ENCODE measurements at regions not wholly inside any gene's neighbourhood (a gene's known extent, or its start where the extent isn't known, plus 50 kb on each side); places are given as distances from the start of the nearest gene placed in this dataset.

DNA sequence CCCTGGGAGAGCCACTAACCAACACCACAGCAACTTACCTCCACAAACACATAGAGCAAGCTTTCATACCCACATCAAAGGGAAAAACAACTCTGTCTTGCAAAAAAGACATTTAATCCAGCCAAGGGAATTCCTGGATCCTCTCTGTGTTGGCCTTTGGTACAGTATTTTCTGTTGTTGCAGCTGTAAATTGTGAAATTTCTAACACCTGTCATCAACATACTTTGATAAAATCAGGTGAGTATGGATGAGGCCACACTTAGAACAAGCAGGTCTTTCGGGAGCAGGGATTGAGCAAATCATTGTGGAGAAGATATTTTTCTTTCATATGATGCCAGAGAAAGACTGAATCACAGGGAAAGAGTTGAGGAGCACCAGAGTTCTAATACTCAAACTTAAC is 89.3 kb downstream of the SPTSSA start:
- Histone ChIP-seq H3K4me1 (no peaks in the 10 kb centered on the region), H3K4me3 (no peak overlapping the region), H3K27ac (no peak overlapping the region), H3K27me3 (no peaks in the 10 kb centered on the region), H3K36me3 (no peaks in the 10 kb centered on the region), H3K9me3 (no peaks in the 10 kb centered on the region)
- TF ChIP-seq, protein P1, sequence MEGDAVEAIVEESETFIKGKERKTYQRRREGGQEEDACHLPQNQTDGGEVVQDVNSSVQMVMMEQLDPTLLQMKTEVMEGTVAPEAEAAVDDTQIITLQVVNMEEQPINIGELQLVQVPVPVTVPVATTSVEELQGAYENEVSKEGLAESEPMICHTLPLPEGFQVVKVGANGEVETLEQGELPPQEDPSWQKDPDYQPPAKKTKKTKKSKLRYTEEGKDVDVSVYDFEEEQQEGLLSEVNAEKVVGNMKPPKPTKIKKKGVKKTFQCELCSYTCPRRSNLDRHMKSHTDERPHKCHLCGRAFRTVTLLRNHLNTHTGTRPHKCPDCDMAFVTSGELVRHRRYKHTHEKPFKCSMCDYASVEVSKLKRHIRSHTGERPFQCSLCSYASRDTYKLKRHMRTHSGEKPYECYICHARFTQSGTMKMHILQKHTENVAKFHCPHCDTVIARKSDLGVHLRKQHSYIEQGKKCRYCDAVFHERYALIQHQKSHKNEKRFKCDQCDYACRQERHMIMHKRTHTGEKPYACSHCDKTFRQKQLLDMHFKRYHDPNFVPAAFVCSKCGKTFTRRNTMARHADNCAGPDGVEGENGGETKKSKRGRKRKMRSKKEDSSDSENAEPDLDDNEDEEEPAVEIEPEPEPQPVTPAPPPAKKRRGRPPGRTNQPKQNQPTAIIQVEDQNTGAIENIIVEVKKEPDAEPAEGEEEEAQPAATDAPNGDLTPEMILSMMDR (IDR thresholded peaks at IDR 0.05): no peak
- DNase-seq (ENCODE audit: low spot score): no peak

DNA sequence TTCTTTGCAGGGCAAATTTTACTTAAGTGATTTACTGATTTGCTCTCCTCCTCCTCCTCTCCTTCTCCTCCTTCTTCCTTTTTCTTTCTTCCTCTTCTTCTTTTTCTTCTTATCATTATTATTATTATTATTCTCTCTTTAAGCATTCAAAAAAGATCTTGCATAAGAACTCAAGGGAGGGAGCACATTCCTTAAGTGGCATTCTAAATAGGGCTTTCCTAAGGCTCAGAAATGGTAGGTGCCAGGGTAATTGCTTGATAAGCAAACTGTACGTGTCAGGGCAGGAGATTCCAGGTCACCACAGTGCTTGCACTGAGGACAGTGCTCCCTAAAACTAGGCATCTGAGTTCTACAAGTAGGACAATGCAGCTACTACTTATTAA is 92.4 kb downstream of the SPTSSA start:
- TF ChIP-seq, protein P1 (IDR thresholded peaks at IDR 0.05): no peak
- no peaks in the 10 kb centered on the region for H3K36me3 ChIP-seq
- H3K27me3 ChIP-seq: no peaks in the 10 kb centered on the region
- H3K4me1 ChIP-seq: no peaks in the 10 kb centered on the region
- no peak overlapping the region for H3K4me3 ChIP-seq
- no peak for DNase-seq (ENCODE audit: low spot score)
- no peak overlapping the region for H3K27ac ChIP-seq
- H3K9me3 ChIP-seq: no peaks in the 10 kb centered on the region

DNA sequence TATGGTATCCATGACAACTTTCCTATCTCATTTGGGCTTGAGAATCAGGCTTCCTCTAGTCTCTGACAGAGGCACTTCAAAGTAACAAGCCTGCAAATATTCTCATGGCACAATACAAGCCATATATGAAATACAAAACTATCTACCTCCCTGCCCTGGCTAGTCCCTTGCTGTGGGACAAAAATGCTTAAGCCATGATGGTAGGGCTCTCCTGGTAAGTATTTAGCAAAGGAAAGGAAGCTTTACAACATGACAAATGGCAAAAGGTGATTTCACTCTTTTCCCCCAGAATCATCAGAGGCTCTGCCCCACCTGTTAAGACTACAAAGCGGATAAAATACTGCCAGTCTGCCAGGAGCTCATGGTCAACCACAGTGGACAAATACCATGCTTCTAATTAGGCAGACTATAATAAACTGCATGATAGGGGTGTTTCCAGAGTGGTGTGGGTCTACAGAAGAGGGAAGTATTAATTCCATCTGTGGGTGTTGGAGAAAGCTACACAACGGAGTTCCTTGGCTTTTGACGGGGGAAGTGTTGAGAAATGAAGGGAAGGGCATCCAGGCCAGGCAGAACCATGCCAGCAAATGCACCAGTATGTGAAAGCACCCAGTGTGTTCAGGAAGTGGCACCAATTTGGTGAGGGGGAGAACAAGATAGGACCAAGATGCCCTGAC is 92.9 kb downstream of the SPTSSA start:
- DNase-seq (ENCODE audit: low spot score): no peak
- TF ChIP-seq, protein P1 (IDR thresholded peaks at IDR 0.05): no peak
- H3K27ac ChIP-seq: no peak overlapping the region

DNA sequence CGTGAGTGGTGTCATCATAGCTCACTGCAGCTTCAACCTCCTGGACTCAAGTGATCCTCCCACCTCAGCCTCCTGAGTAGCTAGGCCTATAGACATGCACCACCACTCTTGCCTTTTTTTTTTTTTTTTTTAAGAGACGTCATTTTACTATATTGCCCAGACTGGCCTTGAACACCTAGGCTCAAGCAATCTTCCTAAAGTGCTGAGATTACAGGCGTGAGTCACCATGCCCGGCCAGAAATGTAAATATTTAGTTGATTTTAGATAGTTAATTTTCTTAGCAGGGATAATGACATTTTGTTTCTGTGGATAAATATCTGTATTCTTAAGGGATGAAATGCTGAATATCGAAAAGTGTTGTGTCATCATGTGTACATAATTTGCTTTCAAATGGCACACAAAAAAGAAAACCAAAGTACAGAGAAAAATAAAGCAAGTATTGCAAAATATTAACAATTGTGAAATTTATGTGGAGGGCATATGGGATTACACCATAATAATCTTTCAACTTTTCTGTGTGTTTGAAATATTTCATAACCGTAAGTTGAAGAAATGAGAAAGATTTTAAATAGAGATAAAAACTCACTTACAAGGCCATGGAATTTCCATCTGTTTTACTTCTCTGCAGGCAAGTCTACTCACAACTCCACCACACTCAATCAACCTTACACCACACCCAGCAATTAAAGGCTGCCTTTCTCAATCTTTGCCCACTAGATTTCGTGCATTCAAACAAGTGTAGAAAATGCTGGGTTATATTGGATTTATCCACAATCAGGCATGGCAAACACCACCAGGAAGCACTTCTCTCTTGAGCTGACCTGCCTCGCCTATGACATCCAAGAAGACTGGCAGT is 93.7 kb downstream of the SPTSSA start:
- no peak for DNase-seq (ENCODE audit: low spot score)

More for the DNA sequence above, 92.9 kb downstream of the SPTSSA start:
- Histone ChIP-seq H3K4me3 (no peak overlapping the region), H3K9me3 (no peaks in the 10 kb centered on the region), H3K4me1 (no peaks in the 10 kb centered on the region), H3K27me3 (no peaks in the 10 kb centered on the region), H3K36me3 (no peaks in the 10 kb centered on the region)

DNA sequence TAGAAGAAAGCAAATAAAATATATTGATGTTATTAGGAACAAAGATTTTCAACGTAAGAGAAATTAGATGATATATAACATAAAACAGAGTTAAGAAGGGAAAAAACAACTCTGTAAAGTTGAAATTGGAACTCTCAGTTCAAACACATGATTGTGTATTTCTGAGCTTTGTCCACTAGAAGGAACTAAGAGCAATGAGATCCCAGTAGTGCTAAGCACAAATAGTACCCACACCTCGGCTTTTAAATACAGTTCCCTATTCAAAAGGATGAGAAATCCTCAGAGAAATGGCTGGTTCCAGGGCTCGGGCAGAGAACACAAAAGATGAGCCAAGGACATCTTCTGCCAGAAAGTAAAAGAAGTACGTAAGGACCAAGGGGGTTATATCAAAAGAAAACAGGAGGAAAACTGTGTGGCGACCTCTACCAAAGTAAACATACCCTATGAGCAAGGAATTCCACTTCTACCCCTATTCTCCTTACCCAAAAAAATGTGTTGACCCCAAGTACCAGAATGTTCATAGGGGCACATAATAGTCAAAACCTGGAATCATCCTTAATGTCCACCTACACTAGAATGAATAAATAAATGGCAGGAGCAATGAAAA is 96.6 kb downstream of the SPTSSA start:
- Histone ChIP-seq H3K4me3 (no peak overlapping the region), H3K27ac (no peak overlapping the region), H3K27me3 (no peaks in the 10 kb centered on the region), H3K4me1 (peaks cover 0 to 8% of the 10 kb centered on the region in 2 donors), H3K9me3 (no peaks in the 10 kb centered on the region), H3K36me3 (no peaks in the 10 kb centered on the region)
- DNase-seq (ENCODE audit: low spot score): no peak
- TF ChIP-seq, protein P1 (IDR thresholded peaks at IDR 0.05): peak in 1 of 2 donors; percentile 36

More for the DNA sequence above, 93.7 kb downstream of the SPTSSA start:
- no peak overlapping the region for H3K27ac ChIP-seq
- no peak overlapping the region for H3K4me3 ChIP-seq
- H3K4me1 ChIP-seq: no peaks in the 10 kb centered on the region
- H3K27me3 ChIP-seq: no peaks in the 10 kb centered on the region
- TF ChIP-seq, protein P1 (IDR thresholded peaks at IDR 0.05): no peak
- H3K9me3 ChIP-seq: no peaks in the 10 kb centered on the region
- H3K36me3 ChIP-seq: no peaks in the 10 kb centered on the region
